NCI-H1930 (cell line): ENCODE measurements at regions not wholly inside any gene's neighbourhood (a gene's known extent, or its start where the extent isn't known, plus 50 kb on each side); places are given as distances from the start of the nearest gene placed in this dataset.

Source experiments
- DNase-seq, 2 experiments: peaks; one replicate each; lab custom pipeline; 2025; lab: John Stamatoyannopoulos, UW

GRCh38 chr5:124647352-124647751, 99.1 kb downstream of the ZNF608 start:
- no peak for DNase-seq

- no peak for DNase-seq
Measured at GRCh38 chr5:124645396-124645795, 101.0 kb downstream of the ZNF608 start.

- DNase-seq = no peak
Measured at GRCh38 chr5:124644582-124644981, 101.9 kb downstream of the ZNF608 start.

GRCh38 chr5:124644138-124644537, 102.3 kb downstream of the ZNF608 start:
- no peak for DNase-seq

GRCh38 chr5:124643336-124643735, 103.1 kb downstream of the ZNF608 start:
- DNase-seq = no peak

- DNase-seq = no peak
Measured at GRCh38 chr5:124642151-124642550, 104.3 kb downstream of the ZNF608 start.

- no peak for DNase-seq
Measured at GRCh38 chr5:124641154-124641792, 105.2 kb downstream of the ZNF608 start.

GRCh38 chr5:124639095-124639665, 107.3 kb downstream of the ZNF608 start:
- peak in 1 of 2 experiments; percentile 43 for DNase-seq

- no peak for DNase-seq
Measured at GRCh38 chr5:124637011-124637410, 109.4 kb downstream of the ZNF608 start.

- no peak for DNase-seq
Measured at GRCh38 chr5:124634741-124635323, 111.6 kb downstream of the ZNF608 start.

GRCh38 chr5:124634228-124634739, 112.2 kb downstream of the ZNF608 start:
- DNase-seq = no peak

GRCh38 chr5:124633209-124633608, 113.2 kb downstream of the ZNF608 start:
- no peak for DNase-seq

- DNase-seq = no peak
Measured at GRCh38 chr5:124631874-124632550, 114.4 kb downstream of the ZNF608 start.

GRCh38 chr5:124630767-124631704, 115.4 kb downstream of the ZNF608 start:
- no peak for DNase-seq

- no peak for DNase-seq
Measured at GRCh38 chr5:124628721-124629596, 117.5 kb downstream of the ZNF608 start.

GRCh38 chr5:124627815-124628595, 118.4 kb downstream of the ZNF608 start:
- no peak for DNase-seq

GRCh38 chr5:124626053-124626452, 120.4 kb downstream of the ZNF608 start:
- no peak for DNase-seq

- no peak for DNase-seq
Measured at GRCh38 chr5:124623265-124623664, 123.2 kb downstream of the ZNF608 start.

- no peak for DNase-seq
Measured at GRCh38 chr5:124622851-124623250, 123.6 kb downstream of the ZNF608 start.

- DNase-seq = no peak
Measured at GRCh38 chr5:124621279-124621678, 125.2 kb downstream of the ZNF608 start.
